Esophagus muscularis mucosa (tissue), 3 donors: ENCODE measurements at regions not wholly inside any gene's neighbourhood (a gene's known extent, or its start where the extent isn't known, plus 50 kb on each side); places are given as distances from the start of the nearest gene placed in this dataset.

Experiments used
- POLR2A ChIP-seq: fragments of 450-650 bp; IDR thresholded peaks from one replicate; pipeline ENCODE4 v1.6.1; 2017; ENCODE audit warnings: antibody characterized with exemption, moderate library complexity, mild to moderate bottlenecking, low read depth
- TF ChIP-seq, protein P1 (sequence below), 3 experiments: fragments of 200-600 bp in 2 of 3; fragments of 450-650 bp in 1 of 3; sonication (generic) in 2 of 3; IDR thresholded peaks; one replicate each; pipeline ENCODE4 v1.5.1; 2017 to 2019; ENCODE audit warnings: antibody characterized with exemption in 3 of 3, mild to moderate bottlenecking in 2 of 3, moderate library complexity in 1 of 3

DNA sequence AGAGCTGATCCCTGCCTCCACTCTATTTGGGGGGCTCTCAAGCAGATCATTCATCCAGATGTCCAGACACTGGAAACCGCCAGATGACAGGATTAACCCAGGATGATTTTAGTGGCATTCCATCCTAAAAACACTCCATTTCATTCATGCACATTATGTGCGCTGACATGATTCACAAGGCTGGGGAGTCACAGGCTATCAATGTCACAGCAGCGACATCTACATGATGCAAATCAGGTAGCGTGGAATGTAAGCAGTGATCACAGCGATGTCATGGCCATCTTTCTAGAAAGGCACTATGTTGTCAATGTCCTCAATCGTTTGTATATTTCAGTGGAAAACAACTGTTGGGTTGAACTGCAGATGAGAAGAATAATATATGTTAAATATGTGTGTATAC, 331.5 kb upstream of the MSX2 start:
- TF ChIP-seq, protein P1, sequence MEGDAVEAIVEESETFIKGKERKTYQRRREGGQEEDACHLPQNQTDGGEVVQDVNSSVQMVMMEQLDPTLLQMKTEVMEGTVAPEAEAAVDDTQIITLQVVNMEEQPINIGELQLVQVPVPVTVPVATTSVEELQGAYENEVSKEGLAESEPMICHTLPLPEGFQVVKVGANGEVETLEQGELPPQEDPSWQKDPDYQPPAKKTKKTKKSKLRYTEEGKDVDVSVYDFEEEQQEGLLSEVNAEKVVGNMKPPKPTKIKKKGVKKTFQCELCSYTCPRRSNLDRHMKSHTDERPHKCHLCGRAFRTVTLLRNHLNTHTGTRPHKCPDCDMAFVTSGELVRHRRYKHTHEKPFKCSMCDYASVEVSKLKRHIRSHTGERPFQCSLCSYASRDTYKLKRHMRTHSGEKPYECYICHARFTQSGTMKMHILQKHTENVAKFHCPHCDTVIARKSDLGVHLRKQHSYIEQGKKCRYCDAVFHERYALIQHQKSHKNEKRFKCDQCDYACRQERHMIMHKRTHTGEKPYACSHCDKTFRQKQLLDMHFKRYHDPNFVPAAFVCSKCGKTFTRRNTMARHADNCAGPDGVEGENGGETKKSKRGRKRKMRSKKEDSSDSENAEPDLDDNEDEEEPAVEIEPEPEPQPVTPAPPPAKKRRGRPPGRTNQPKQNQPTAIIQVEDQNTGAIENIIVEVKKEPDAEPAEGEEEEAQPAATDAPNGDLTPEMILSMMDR (IDR thresholded peaks at IDR 0.05), result no peak
- no peak for TF ChIP-seq POLR2A
